Gastroesophageal sphincter (tissue), 3 donors: ENCODE measurements at regions not wholly inside any gene's neighbourhood (a gene's known extent, or its start where the extent isn't known, plus 50 kb on each side); places are given as distances from the start of the nearest gene placed in this dataset.

ENCODE experiments used
- POLR2AphosphoS5 ChIP-seq: sonication (generic); formaldehyde crosslinking; IDR thresholded peaks from one replicate; pipeline ENCODE4 v1.6.1; 2017; ENCODE audit warnings: antibody characterized with exemption
- TF ChIP-seq, protein P1 (sequence below), 4 experiments: fragments of 200-600 bp in 2 of 4; fragments of 450-650 bp in 2 of 4; sonication (generic) in 1 of 4; IDR thresholded peaks; one replicate each; pipeline ENCODE4 v1.5.1; 2017 to 2019; ENCODE audit warnings: antibody characterized with exemption in 4 of 4, mild to moderate bottlenecking in 2 of 4, moderate library complexity in 2 of 4

DNA sequence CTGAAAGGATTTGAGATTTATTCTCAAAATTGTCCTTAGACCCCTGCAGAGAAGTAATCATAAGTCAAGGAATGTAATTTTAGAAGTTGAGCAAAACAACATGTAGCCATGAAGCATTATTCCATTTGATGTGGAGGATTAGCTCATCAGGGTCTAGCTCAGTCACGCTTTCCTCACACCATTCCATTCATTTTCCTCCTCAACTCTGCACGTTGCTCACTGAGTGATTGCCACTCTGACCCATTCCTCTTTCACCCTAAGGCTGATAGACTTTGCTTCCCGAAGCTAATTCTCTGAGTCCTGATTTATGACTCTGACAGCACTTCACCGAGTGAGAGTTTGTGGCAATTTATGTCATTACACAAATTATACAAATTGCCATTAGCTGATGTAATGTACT, 820.6 kb upstream of the PIK3C3 start:
- no peak for TF ChIP-seq POLR2AphosphoS5
- TF ChIP-seq, protein P1, sequence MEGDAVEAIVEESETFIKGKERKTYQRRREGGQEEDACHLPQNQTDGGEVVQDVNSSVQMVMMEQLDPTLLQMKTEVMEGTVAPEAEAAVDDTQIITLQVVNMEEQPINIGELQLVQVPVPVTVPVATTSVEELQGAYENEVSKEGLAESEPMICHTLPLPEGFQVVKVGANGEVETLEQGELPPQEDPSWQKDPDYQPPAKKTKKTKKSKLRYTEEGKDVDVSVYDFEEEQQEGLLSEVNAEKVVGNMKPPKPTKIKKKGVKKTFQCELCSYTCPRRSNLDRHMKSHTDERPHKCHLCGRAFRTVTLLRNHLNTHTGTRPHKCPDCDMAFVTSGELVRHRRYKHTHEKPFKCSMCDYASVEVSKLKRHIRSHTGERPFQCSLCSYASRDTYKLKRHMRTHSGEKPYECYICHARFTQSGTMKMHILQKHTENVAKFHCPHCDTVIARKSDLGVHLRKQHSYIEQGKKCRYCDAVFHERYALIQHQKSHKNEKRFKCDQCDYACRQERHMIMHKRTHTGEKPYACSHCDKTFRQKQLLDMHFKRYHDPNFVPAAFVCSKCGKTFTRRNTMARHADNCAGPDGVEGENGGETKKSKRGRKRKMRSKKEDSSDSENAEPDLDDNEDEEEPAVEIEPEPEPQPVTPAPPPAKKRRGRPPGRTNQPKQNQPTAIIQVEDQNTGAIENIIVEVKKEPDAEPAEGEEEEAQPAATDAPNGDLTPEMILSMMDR (IDR thresholded peaks at IDR 0.05): no peak
